K562 (cell line): ENCODE measurements at regions not wholly inside any gene's neighbourhood (a gene's known extent, or its start where the extent isn't known, plus 50 kb on each side); places are given as distances from the start of the nearest gene placed in this dataset.

Experiments used
- ATAC-seq: fragments of 200-7000 bp; cut with Tn5 transposase; 3 replicates; pipeline ENCODE4 v1.9.1; 2020; ENCODE audit warnings: moderate library complexity
- BruUV-seq: library from RNA; stranded (reverse); fragments of 400-500 nt; replicated peaks from 2 replicates; lab custom pipeline; 2021; lab: Mats Ljungman, UMichigan
- CTCF ChIA-PET: fragments of 300-600 bp; formaldehyde crosslinking; extraction: SDS; loops from one replicate; lab custom pipeline; 2021; ENCODE audit warnings: low intra/inter-chr PET ratio; lab: Yijun Ruan, JAX
- POLR2A ChIA-PET: fragments of 300-600, 350-650 bp; sonication (Branson Sonifier 250); formaldehyde crosslinking; extraction: SDS; loops from one replicate; lab custom pipeline; 2021; ENCODE audit warnings: antibody characterized with exemption, inconsistent platforms; lab: Yijun Ruan, JAX
- DNase-seq, 4 experiments: peaks; one replicate each; pipeline versions ENCODE4 v3.0.0 to v3.0.0-alpha.2; 2011 to 2018; ENCODE audit warnings: low spot score in 3 of 4, mixed read lengths in 3 of 4; ENCODE audit errors: extremely low read depth in 1 of 4
- FAIRE-seq: peaks from 2 replicates; lab custom pipeline; 2011; peaks lifted over from hg19 to GRCh38; lab: Jason Lieb, UNC
- H2AFZ ChIP-seq: 2 replicates; pipeline ENCODE4 v1.6.0; 2011; ENCODE audit warnings: low read depth, low read length, control low read depth, inconsistent platforms
- H3K27ac ChIP-seq: fragments of 200-600 bp; 3 replicates; pipeline ENCODE4 v1.8.0; 2011; ENCODE audit warnings: low read depth, mild to moderate bottlenecking, control low read depth, inconsistent platforms, low read length, moderate library complexity, mixed read lengths; ENCODE audit errors: extremely low read depth
- H3K27me3 ChIP-seq, 2 experiments: fragments of 300-600 bp in 1 of 2; 2 replicates in 1 of 2; 3 replicates in 1 of 2; pipeline versions ENCODE4 v1.6.0 to v1.8.0; 2011; ENCODE audit warnings: inconsistent platforms in 2 of 2, low read length in 2 of 2, mild to moderate bottlenecking in 1 of 2, mixed read lengths in 1 of 2, moderate library complexity in 1 of 2; ENCODE audit not compliant: control insufficient read depth in 2 of 2, insufficient read depth in 2 of 2
- H3K36me3 ChIP-seq: fragments of 300-600 bp; 3 replicates; pipeline ENCODE4 v1.8.0; 2011; ENCODE audit warnings: mild to moderate bottlenecking, low read length, inconsistent platforms; ENCODE audit not compliant: control insufficient read depth, insufficient read depth
- H3K4me1 ChIP-seq, 2 experiments: fragments of 200-600 bp in 1 of 2; replicated peaks in 1 of 2; 2 replicates in 1 of 2; 3 replicates in 1 of 2; pipeline versions ENCODE4 v1.5.1 to v1.8.0; 2011; ENCODE audit warnings: inconsistent platforms in 2 of 2, low read length in 2 of 2, mild to moderate bottlenecking in 1 of 2, mixed read lengths in 1 of 2, moderate library complexity in 1 of 2; ENCODE audit not compliant: control insufficient read depth in 2 of 2, insufficient read depth in 2 of 2
- H3K4me2 ChIP-seq: 2 replicates; pipeline ENCODE4 v1.6.1; 2011; ENCODE audit warnings: low read length, control low read depth, inconsistent platforms, mixed read lengths; ENCODE audit not compliant: insufficient read depth
- H3K4me3 ChIP-seq: fragments of 200-600 bp; sonication (generic), shearing (Covaris generic); 2 replicates; pipeline ENCODE4 v1.5.1; 2016; ENCODE audit warnings: control low read depth, inconsistent platforms
- H3K79me2 ChIP-seq: fragments of 200-600 bp; 3 replicates; pipeline ENCODE4 v1.8.0; 2011; ENCODE audit warnings: low read length, inconsistent platforms; ENCODE audit not compliant: control insufficient read depth, insufficient read depth
- H3K9ac ChIP-seq, 2 experiments: 2 replicates each; pipeline versions ENCODE4 v1.6.0 to v1.6.1; 2011; ENCODE audit warnings: low read depth in 2 of 2, low read length in 2 of 2, control low read depth in 1 of 2, inconsistent platforms in 1 of 2, mild to moderate bottlenecking in 1 of 2, mixed read lengths in 1 of 2; ENCODE audit not compliant: insufficient read depth in 1 of 2
- H3K9me1 ChIP-seq: one replicate; pipeline ENCODE4 v1.6.0; 2011; ENCODE audit warnings: inconsistent platforms, mild to moderate bottlenecking, low read length, moderate library complexity; ENCODE audit not compliant: control insufficient read depth, insufficient read depth
- H3K9me3 ChIP-seq: replicated peaks from 2 replicates; pipeline ENCODE4 v1.5.1; 2011; ENCODE audit warnings: low read depth, low read length, inconsistent platforms; ENCODE audit not compliant: control insufficient read depth, insufficient read depth
- H4K20me1 ChIP-seq: replicated peaks from 2 replicates; pipeline ENCODE4 v1.6.1; 2011; ENCODE audit warnings: low read length, inconsistent platforms, mixed read lengths; ENCODE audit not compliant: control insufficient read depth, insufficient read depth
- COPS2 ChIP-seq: fragments of 450-650 bp; conservative IDR thresholded peaks from 2 replicates; pipeline ENCODE4 v1.6.1; 2016; ENCODE audit warnings: mild to moderate bottlenecking, moderate library complexity
- HDAC8 ChIP-seq: fragments of 450-650 bp; IDR thresholded peaks from 2 replicates; pipeline ENCODE4 v1.6.1; 2016; ENCODE audit warnings: mild to moderate bottlenecking, missing genetic modification characterization, moderate library complexity, missing compliant biosample characterization
- HES1 ChIP-seq: fragments of 450-650 bp; IDR thresholded peaks from 2 replicates; pipeline ENCODE4 v1.6.1; 2016; ENCODE audit warnings: low read depth, mild to moderate bottlenecking, moderate library complexity
- HIVEP1 ChIP-seq: fragments of 250-450 bp; sonication (Bioruptor Pico); IDR thresholded peaks from 2 replicates; pipeline ENCODE4 v1.4.0; 2020; ENCODE audit warnings: mild to moderate bottlenecking
- IRF2 ChIP-seq: sonication (generic); formaldehyde crosslinking; IDR thresholded peaks from 2 replicates; pipeline ENCODE4 v1.8.1; 2022; ENCODE audit warnings: mild to moderate bottlenecking, missing genetic modification reagents
- KDM1A ChIP-seq, 2 experiments: fragments of 450-650 bp; IDR thresholded peaks; 2 replicates each; pipeline ENCODE4 v1.6.1; 2016; ENCODE audit warnings: mild to moderate bottlenecking in 2 of 2
- NFATC3 ChIP-seq: fragments of 450-650 bp; IDR thresholded peaks from 2 replicates; pipeline ENCODE4 v1.6.1; 2017; ENCODE audit warnings: mild to moderate bottlenecking
- PATZ1 ChIP-seq: fragments of 250-450 bp; sonication (Bioruptor Pico); IDR thresholded peaks from 2 replicates; pipeline ENCODE4 v1.5.0; 2020; ENCODE audit warnings: mild to moderate bottlenecking, borderline replicate concordance
- USF1 ChIP-seq: sonication (generic); formaldehyde crosslinking; IDR thresholded peaks from 2 replicates; pipeline ENCODE4 v1.9.0; 2022; ENCODE audit warnings: mild to moderate bottlenecking, missing genetic modification reagents
- WGBS: fragments of 100-300 bp; shearing (Covaris generic); methylation state at CpG from one replicate; pipeline ENCODE4 v1.1.6; 2016; ENCODE audit warnings: low coverage, mixed read lengths; ENCODE audit not compliant: insufficient coverage; ENCODE audit errors: missing lambda C conversion rate; 5-methylcytosine and 5-hydroxymethylcytosine counted together
- in situ Hi-C: fragments of 300-500 bp; cut with MboI; formaldehyde crosslinking; loops from 4 replicates; pipeline ENCODE4 v1.15.0; 2018; ENCODE audit warnings: inconsistent platforms, mixed read lengths
- intact Hi-C: fragments of 100-400 bp; cut with micrococcal nuclease; formaldehyde crosslinking; loops from 2 replicates; pipeline ENCODE4 v1.14.2; 2022

DNA sequence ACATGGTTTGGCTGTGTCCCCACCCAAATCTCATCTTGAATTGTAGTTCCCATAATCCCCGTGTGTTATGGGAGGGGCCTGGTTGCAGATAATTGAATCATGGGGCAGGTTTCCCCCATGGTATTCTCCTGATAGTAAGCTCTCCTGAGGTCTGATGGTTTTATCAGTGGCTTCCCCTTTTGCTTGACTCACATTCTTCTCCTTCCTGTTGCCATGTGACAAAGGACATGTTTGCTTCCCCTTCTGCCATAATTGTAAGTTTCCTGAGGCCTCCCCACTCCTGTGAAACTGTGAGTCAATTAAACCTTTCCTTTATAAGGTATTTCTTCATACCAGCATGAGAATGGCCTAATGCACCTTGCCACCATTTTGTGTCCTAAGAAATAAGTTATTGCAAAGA is 415.0 kb downstream of the COL11A1 start (continued):
- TF ChIP-seq COPS2 (no peak), KDM1A (IDR thresholded peaks at IDR 0.05) (no peak), NFATC3 (no peak), HIVEP1 (CRISPR knock-in tag) (no peak)

DNA sequence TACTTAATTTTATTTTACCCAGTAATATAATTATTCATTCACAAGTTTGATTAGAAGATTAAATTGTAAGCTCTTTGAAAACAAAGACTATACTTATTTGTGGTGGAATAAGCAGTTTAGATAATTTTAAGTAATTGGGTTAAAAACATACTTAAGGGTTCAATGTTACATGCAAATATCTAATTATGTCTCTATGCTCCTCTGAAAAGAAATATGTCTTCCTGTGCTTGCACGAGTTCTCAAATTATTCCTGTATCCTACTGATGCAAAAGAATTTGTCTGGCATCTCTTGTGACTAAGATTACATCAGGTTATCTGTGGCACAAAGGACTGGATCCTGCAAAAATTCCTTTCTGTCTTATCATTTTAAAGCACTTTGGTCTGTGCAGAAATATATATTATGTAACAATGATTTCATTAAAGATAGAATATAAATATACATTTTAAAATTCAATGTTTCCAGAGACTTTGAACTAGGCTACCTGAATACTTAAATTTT is 416.7 kb downstream of the COL11A1 start:
- Histone ChIP-seq H3K4me1 (no peaks in the 10 kb centered on the region), H3K4me3 (no peak overlapping the region), H3K27ac (no peak overlapping the region), H3K9ac (no peak overlapping the region), H4K20me1 (no peaks in the 10 kb centered on the region), H2AFZ (no peak overlapping the region), H3K36me3 (no peaks in the 10 kb centered on the region), H3K9me3 (no peaks in the 10 kb centered on the region; the same call in 1 of the 2 replicates), H3K4me2 (no peak overlapping the region), H3K79me2 (no peaks in the 10 kb centered on the region), H3K27me3 (no peaks in the 10 kb centered on the region), H3K9me1 (no peaks in the 10 kb centered on the region)
- in situ Hi-C loops, result no loop called here
- FAIRE-seq, result no peak
- WGBS, result 0% methylated on average over 1 of the region's 1 CpG
- TF ChIP-seq IRF2 (CRISPR knock-in tag) (no peak), USF1 (CRISPR knock-in tag) (no peak), HES1 (no peak), PATZ1 (CRISPR knock-in tag) (no peak), HDAC8 (tag) (no peak)
- ATAC-seq, result no peak
- intact Hi-C loops, result no loop called here
- DNase-seq, result no peak
- no TSS peak for BruUV-seq
- ChIA-PET CTCF (no interaction called here), POLR2A (no interaction called here)
